ENCODE measurements at regions not wholly inside any gene's neighbourhood (a gene's known extent, or its start where the extent isn't known, plus 50 kb on each side); places are given as distances from the start of the nearest gene placed in this dataset.

- TF ChIP-seq CTCF (IDR thresholded peaks at IDR 0.05; ENCODE audit: control extremely low read depth in 1 of 3, insufficient read depth in 1 of 3, low read depth in 1 of 3, low read length in 3 of 3) (no peak), POLR2A (IDR thresholded peaks at IDR 0.05; ENCODE audit: control extremely low read depth in 1 of 2, low read depth in 2 of 2, low read length in 2 of 2) (no peak), EZH2 (IDR thresholded peaks at IDR 0.05; ENCODE audit: low read depth, low read length, severe bottlenecking) (no peak), SP4 (IDR thresholded peaks at IDR 0.05; ENCODE audit: low read length) (no peak), USF2 (IDR thresholded peaks at IDR 0.05; ENCODE audit: low read length) (no peak), CEBPB (IDR thresholded peaks at IDR 0.05; ENCODE audit: low read depth, low read length) (no peak), SRF (IDR thresholded peaks at IDR 0.05; ENCODE audit: low read depth, low read length) (no peak)
Measured at GRCh38 chr4:12173496-12173895, 744.8 kb upstream of the HS3ST1 start.
